ENCODE measurements at regions not wholly inside any gene's neighbourhood (a gene's known extent, or its start where the extent isn't known, plus 50 kb on each side); places are given as distances from the start of the nearest gene placed in this dataset.

DNA sequence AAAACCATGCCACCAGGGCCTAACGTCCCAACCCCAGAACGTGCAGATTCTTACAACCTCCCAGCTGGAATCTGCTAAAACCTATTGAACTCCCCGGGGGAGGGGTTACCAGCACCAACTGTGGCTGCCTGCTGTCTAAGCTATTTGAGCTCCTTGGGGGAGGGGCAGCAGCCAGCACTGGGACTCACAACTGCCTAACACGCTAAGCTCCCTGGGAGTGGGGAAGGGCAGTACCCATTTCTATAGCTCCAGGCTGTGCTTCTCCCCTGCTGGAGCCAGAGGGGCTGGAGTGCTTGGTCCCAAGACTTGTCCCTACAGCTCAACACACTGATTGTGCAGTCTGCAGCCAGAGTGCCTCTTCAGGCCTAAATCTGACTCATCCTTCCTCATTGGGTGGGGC lies 459.8 kb upstream of the FGF16 start (continued):
- TF ChIP-seq HCFC1 (IDR thresholded peaks at IDR 0.05; ENCODE audit: low read depth, low read length) (no peak), ZNF205 (CRISPR knock-in tag; IDR thresholded peaks at IDR 0.05) (no peak)

- Histone ChIP-seq H3K27me3 (ENCODE audit: control insufficient read depth in 1 of 2, insufficient read depth in 2 of 2, low read length in 2 of 2) (no peaks in the 10 kb centered on the region), H3K79me2 (ENCODE audit: insufficient read depth, low read length) (no peaks in the 10 kb centered on the region), H3K27ac (ENCODE audit: extremely low read length, insufficient read depth, low read length) (no peak overlapping the region), H4K20me1 (ENCODE audit: insufficient read depth, low read length) (no peaks in the 10 kb centered on the region), H3K4me2 (ENCODE audit: low read depth, low read length) (no peak overlapping the region), H3K4me3 (replicated peaks in 1 of 3; ENCODE audit: insufficient read depth in 1 of 3, low read depth in 2 of 3, low read length in 3 of 3) (no peak overlapping the region), H2AFZ (ENCODE audit: low read length) (no peak overlapping the region), H3K4me1 (ENCODE audit: insufficient read depth, low read length) (no peaks in the 10 kb centered on the region), H3K36me3 (replicated peaks in 1 of 2; ENCODE audit: control insufficient read depth in 1 of 2, insufficient read depth in 2 of 2, low read length in 2 of 2) (no peaks in the 10 kb centered on the region), H3K9me3 (ENCODE audit: low read length) (no peaks in the 10 kb centered on the region), H3K9ac (ENCODE audit: insufficient read depth, low read depth, low read length) (no peak overlapping the region)
- ChIA-PET POLR2A (no interaction called here), CTCF (ENCODE audit: low intra/inter-chr PET ratio, low total read pairs) (no interaction called here)
- ATAC-seq (no peak), DNase-seq (ENCODE audit: low spot score) (no peak), FAIRE-seq (no peak)
- no TSS peak for BruUV-seq (replicated peaks)
- intact Hi-C loops (cut with micrococcal nuclease; ENCODE audit: unreplicated experiment) (no loop called here), in situ Hi-C loops (cut with HindIII; ENCODE audit: extremely low pct_ligation_motif_present, low pct_unique_long_range_greater_than_20kb) (no loop called here)
- WGBS (ENCODE audit: low lambda C conversion rate): no CpG with 5 or more reads among the region's 9 CpGs
- no peak for TF ChIP-seq ZNF768 (CRISPR knock-in tag; IDR thresholded peaks at IDR 0.05)
- no peak for TF ChIP-seq ERF (CRISPR knock-in tag; IDR thresholded peaks at IDR 0.05)
- TF ChIP-seq HOXA3 (CRISPR knock-in tag; IDR thresholded peaks at IDR 0.05): no peak
- no peak for TF ChIP-seq ZBTB26 (CRISPR knock-in tag; IDR thresholded peaks at IDR 0.05; ENCODE audit: borderline replicate concordance)
- no peak for TF ChIP-seq ZNF879 (CRISPR knock-in tag; IDR thresholded peaks at IDR 0.05)
- no peak for TF ChIP-seq ZNF614 (CRISPR knock-in tag; IDR thresholded peaks at IDR 0.05; ENCODE audit: borderline replicate concordance)
- no peak for TF ChIP-seq ZNF17 (CRISPR knock-in tag; IDR thresholded peaks at IDR 0.05)
- no peak for TF ChIP-seq ZNF383 (CRISPR knock-in tag; IDR thresholded peaks at IDR 0.05; ENCODE audit: borderline replicate concordance)
- TF ChIP-seq ZHX2 (IDR thresholded peaks at IDR 0.05; ENCODE audit: low read depth): no peak
- no peak for TF ChIP-seq ZHX2 (CRISPR knock-in tag; IDR thresholded peaks at IDR 0.05; ENCODE audit: borderline replicate concordance)
- TF ChIP-seq MXD3 (CRISPR knock-in tag; IDR thresholded peaks at IDR 0.05): no peak
- TF ChIP-seq ZNF761 (CRISPR knock-in tag; conservative IDR thresholded peaks at IDR 0.05): no peak
- no peak for TF ChIP-seq MXD1 (CRISPR knock-in tag; IDR thresholded peaks at IDR 0.05)
- TF ChIP-seq SMARCE1 (IDR thresholded peaks at IDR 0.05; ENCODE audit: borderline replicate concordance): no peak
- no peak for TF ChIP-seq RAD51 (IDR thresholded peaks at IDR 0.05; ENCODE audit: borderline replicate concordance)
Observed at GRCh38 chrX:76996641-76997040, 450.5 kb upstream of the FGF16 start.
